K562 (cell line): ENCODE measurements at regions not wholly inside any gene's neighbourhood (a gene's known extent, or its start where the extent isn't known, plus 50 kb on each side); places are given as distances from the start of the nearest gene placed in this dataset.

Source experiments
- ATAC-seq: fragments of 200-7000 bp; cut with Tn5 transposase; 3 replicates; pipeline ENCODE4 v1.9.1; 2020; ENCODE audit warnings: moderate library complexity
- BruUV-seq: library from RNA; stranded (reverse); fragments of 400-500 nt; replicated peaks from 2 replicates; lab custom pipeline; 2021; lab: Mats Ljungman, UMichigan
- CTCF ChIA-PET: fragments of 300-600 bp; formaldehyde crosslinking; extraction: SDS; loops from one replicate; lab custom pipeline; 2021; ENCODE audit warnings: low intra/inter-chr PET ratio; lab: Yijun Ruan, JAX
- POLR2A ChIA-PET: fragments of 300-600, 350-650 bp; sonication (Branson Sonifier 250); formaldehyde crosslinking; extraction: SDS; loops from one replicate; lab custom pipeline; 2021; ENCODE audit warnings: antibody characterized with exemption, inconsistent platforms; lab: Yijun Ruan, JAX
- DNase-seq, 4 experiments: peaks; one replicate each; pipeline versions ENCODE4 v3.0.0 to v3.0.0-alpha.2; 2011 to 2018; ENCODE audit warnings: low spot score in 3 of 4, mixed read lengths in 3 of 4; ENCODE audit errors: extremely low read depth in 1 of 4
- FAIRE-seq: peaks from 2 replicates; lab custom pipeline; 2011; peaks lifted over from hg19 to GRCh38; lab: Jason Lieb, UNC
- H2AFZ ChIP-seq: 2 replicates; pipeline ENCODE4 v1.6.0; 2011; ENCODE audit warnings: low read depth, low read length, control low read depth, inconsistent platforms
- H3K27ac ChIP-seq: fragments of 200-600 bp; 3 replicates; pipeline ENCODE4 v1.8.0; 2011; ENCODE audit warnings: low read depth, mild to moderate bottlenecking, control low read depth, inconsistent platforms, low read length, moderate library complexity, mixed read lengths; ENCODE audit errors: extremely low read depth
- H3K27me3 ChIP-seq, 2 experiments: fragments of 300-600 bp in 1 of 2; 2 replicates in 1 of 2; 3 replicates in 1 of 2; pipeline versions ENCODE4 v1.6.0 to v1.8.0; 2011; ENCODE audit warnings: inconsistent platforms in 2 of 2, low read length in 2 of 2, mild to moderate bottlenecking in 1 of 2, mixed read lengths in 1 of 2, moderate library complexity in 1 of 2; ENCODE audit not compliant: control insufficient read depth in 2 of 2, insufficient read depth in 2 of 2
- H3K36me3 ChIP-seq: fragments of 300-600 bp; 3 replicates; pipeline ENCODE4 v1.8.0; 2011; ENCODE audit warnings: mild to moderate bottlenecking, low read length, inconsistent platforms; ENCODE audit not compliant: control insufficient read depth, insufficient read depth
- H3K4me1 ChIP-seq, 2 experiments: fragments of 200-600 bp in 1 of 2; replicated peaks in 1 of 2; 2 replicates in 1 of 2; 3 replicates in 1 of 2; pipeline versions ENCODE4 v1.5.1 to v1.8.0; 2011; ENCODE audit warnings: inconsistent platforms in 2 of 2, low read length in 2 of 2, mild to moderate bottlenecking in 1 of 2, mixed read lengths in 1 of 2, moderate library complexity in 1 of 2; ENCODE audit not compliant: control insufficient read depth in 2 of 2, insufficient read depth in 2 of 2
- H3K4me2 ChIP-seq: 2 replicates; pipeline ENCODE4 v1.6.1; 2011; ENCODE audit warnings: low read length, control low read depth, inconsistent platforms, mixed read lengths; ENCODE audit not compliant: insufficient read depth
- H3K4me3 ChIP-seq: fragments of 200-600 bp; sonication (generic), shearing (Covaris generic); 2 replicates; pipeline ENCODE4 v1.5.1; 2016; ENCODE audit warnings: control low read depth, inconsistent platforms
- H3K79me2 ChIP-seq: fragments of 200-600 bp; 3 replicates; pipeline ENCODE4 v1.8.0; 2011; ENCODE audit warnings: low read length, inconsistent platforms; ENCODE audit not compliant: control insufficient read depth, insufficient read depth
- H3K9ac ChIP-seq, 2 experiments: 2 replicates each; pipeline versions ENCODE4 v1.6.0 to v1.6.1; 2011; ENCODE audit warnings: low read depth in 2 of 2, low read length in 2 of 2, control low read depth in 1 of 2, inconsistent platforms in 1 of 2, mild to moderate bottlenecking in 1 of 2, mixed read lengths in 1 of 2; ENCODE audit not compliant: insufficient read depth in 1 of 2
- H3K9me1 ChIP-seq: one replicate; pipeline ENCODE4 v1.6.0; 2011; ENCODE audit warnings: inconsistent platforms, mild to moderate bottlenecking, low read length, moderate library complexity; ENCODE audit not compliant: control insufficient read depth, insufficient read depth
- H3K9me3 ChIP-seq: replicated peaks from 2 replicates; pipeline ENCODE4 v1.5.1; 2011; ENCODE audit warnings: low read depth, low read length, inconsistent platforms; ENCODE audit not compliant: control insufficient read depth, insufficient read depth
- H4K20me1 ChIP-seq: replicated peaks from 2 replicates; pipeline ENCODE4 v1.6.1; 2011; ENCODE audit warnings: low read length, inconsistent platforms, mixed read lengths; ENCODE audit not compliant: control insufficient read depth, insufficient read depth
- EHMT2 ChIP-seq: fragments of 450-650 bp; IDR thresholded peaks from 2 replicates; pipeline ENCODE4 v1.6.1; 2018; ENCODE audit warnings: antibody characterized with exemption
- MTA3 ChIP-seq: fragments of 450-650 bp; formaldehyde crosslinking; IDR thresholded peaks from 2 replicates; pipeline ENCODE4 v1.6.1; 2017; ENCODE audit warnings: mild to moderate bottlenecking, borderline replicate concordance
- SMARCA4 ChIP-seq: fragments of 450-650 bp; IDR thresholded peaks from 2 replicates; pipeline ENCODE4 v1.6.1; 2016
- WGBS: fragments of 100-300 bp; shearing (Covaris generic); methylation state at CpG from one replicate; pipeline ENCODE4 v1.1.6; 2016; ENCODE audit warnings: low coverage, mixed read lengths; ENCODE audit not compliant: insufficient coverage; ENCODE audit errors: missing lambda C conversion rate; 5-methylcytosine and 5-hydroxymethylcytosine counted together
- in situ Hi-C: fragments of 300-500 bp; cut with MboI; formaldehyde crosslinking; loops from 4 replicates; pipeline ENCODE4 v1.15.0; 2018; ENCODE audit warnings: inconsistent platforms, mixed read lengths
- intact Hi-C: fragments of 100-400 bp; cut with micrococcal nuclease; formaldehyde crosslinking; loops from 2 replicates; pipeline ENCODE4 v1.14.2; 2022
- TF ChIP-seq, protein P1 (sequence below): fragments of 200-800 bp; sonication (Bioruptor generic); IDR thresholded peaks from 2 replicates; pipeline ENCODE4 v1.6.1; 2016; ENCODE audit warnings: missing genetic modification characterization, missing compliant biosample characterization
- TF ChIP-seq, protein P2 (sequence below): fragments of 450-650 bp; IDR thresholded peaks from 2 replicates; pipeline ENCODE4 v1.6.1; 2016; ENCODE audit warnings: mild to moderate bottlenecking

DNA sequence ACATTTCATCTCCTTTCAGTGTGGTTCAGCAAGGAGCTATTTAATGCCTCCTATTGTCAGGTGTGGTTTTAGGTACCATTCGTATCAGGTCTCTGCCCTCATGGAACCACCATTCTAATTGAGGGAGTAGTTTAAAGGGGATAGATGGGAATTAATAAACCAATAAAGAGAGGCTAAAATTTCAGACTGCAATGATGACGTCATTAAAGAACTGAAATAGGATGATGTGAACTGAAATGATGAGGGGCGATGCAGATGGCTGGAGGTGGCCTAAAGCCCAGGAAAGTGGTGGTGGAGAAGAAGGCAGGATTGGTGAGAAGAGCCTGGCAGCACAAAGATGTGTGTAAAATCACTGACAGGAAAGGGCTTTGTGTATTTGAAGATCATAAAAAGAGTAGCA lies 148.9 kb upstream of the RBFOX1 start:
- 2% methylated on average over 3 of the region's 3 CpGs for WGBS
- H3K4me1 ChIP-seq: no peaks in the 10 kb centered on the region
- no peaks in the 10 kb centered on the region for H3K27me3 ChIP-seq
- DNase-seq (no peak), FAIRE-seq (no peak), ATAC-seq (no peak)
- H3K36me3 ChIP-seq: no peaks in the 10 kb centered on the region
- no peak overlapping the region for H3K4me2 ChIP-seq
- in situ Hi-C loops (no loop called here), intact Hi-C loops (no loop called here)
- BruUV-seq: no TSS peak
- H3K4me3 ChIP-seq: no peak overlapping the region
- no peak overlapping the region for H3K27ac ChIP-seq
- H4K20me1 ChIP-seq: 0 out of 2 replicates have a peak, but pooled peaks cover 3% of the 10 kb centered on the region
- H3K9me1 ChIP-seq: no peaks in the 10 kb centered on the region
- no peaks in the 10 kb centered on the region for H3K79me2 ChIP-seq
- ChIA-PET POLR2A (interaction anchor here (1.3 kb wide), 1 partner anchor 15 kb away, joined by 3 read pairs; no protein-coding TSS in a partner anchor), CTCF (no interaction called here)
- H3K9me3 ChIP-seq: no peaks in the 10 kb centered on the region
- no peak overlapping the region for H2AFZ ChIP-seq
- H3K9ac ChIP-seq: no peak overlapping the region
- no peak for TF ChIP-seq SMARCA4
- TF ChIP-seq, protein P1, sequence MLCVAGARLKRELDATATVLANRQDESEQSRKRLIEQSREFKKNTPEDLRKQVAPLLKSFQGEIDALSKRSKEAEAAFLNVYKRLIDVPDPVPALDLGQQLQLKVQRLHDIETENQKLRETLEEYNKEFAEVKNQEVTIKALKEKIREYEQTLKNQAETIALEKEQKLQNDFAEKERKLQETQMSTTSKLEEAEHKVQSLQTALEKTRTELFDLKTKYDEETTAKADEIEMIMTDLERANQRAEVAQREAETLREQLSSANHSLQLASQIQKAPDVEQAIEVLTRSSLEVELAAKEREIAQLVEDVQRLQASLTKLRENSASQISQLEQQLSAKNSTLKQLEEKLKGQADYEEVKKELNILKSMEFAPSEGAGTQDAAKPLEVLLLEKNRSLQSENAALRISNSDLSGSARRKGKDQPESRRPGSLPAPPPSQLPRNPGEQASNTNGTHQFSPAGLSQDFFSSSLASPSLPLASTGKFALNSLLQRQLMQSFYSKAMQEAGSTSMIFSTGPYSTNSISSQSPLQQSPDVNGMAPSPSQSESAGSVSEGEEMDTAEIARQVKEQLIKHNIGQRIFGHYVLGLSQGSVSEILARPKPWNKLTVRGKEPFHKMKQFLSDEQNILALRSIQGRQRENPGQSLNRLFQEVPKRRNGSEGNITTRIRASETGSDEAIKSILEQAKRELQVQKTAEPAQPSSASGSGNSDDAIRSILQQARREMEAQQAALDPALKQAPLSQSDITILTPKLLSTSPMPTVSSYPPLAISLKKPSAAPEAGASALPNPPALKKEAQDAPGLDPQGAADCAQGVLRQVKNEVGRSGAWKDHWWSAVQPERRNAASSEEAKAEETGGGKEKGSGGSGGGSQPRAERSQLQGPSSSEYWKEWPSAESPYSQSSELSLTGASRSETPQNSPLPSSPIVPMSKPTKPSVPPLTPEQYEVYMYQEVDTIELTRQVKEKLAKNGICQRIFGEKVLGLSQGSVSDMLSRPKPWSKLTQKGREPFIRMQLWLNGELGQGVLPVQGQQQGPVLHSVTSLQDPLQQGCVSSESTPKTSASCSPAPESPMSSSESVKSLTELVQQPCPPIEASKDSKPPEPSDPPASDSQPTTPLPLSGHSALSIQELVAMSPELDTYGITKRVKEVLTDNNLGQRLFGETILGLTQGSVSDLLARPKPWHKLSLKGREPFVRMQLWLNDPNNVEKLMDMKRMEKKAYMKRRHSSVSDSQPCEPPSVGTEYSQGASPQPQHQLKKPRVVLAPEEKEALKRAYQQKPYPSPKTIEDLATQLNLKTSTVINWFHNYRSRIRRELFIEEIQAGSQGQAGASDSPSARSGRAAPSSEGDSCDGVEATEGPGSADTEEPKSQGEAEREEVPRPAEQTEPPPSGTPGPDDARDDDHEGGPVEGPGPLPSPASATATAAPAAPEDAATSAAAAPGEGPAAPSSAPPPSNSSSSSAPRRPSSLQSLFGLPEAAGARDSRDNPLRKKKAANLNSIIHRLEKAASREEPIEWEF (CRISPR knock-in tag): no peak
- no peak for TF ChIP-seq MTA3
- TF ChIP-seq, protein P2, sequence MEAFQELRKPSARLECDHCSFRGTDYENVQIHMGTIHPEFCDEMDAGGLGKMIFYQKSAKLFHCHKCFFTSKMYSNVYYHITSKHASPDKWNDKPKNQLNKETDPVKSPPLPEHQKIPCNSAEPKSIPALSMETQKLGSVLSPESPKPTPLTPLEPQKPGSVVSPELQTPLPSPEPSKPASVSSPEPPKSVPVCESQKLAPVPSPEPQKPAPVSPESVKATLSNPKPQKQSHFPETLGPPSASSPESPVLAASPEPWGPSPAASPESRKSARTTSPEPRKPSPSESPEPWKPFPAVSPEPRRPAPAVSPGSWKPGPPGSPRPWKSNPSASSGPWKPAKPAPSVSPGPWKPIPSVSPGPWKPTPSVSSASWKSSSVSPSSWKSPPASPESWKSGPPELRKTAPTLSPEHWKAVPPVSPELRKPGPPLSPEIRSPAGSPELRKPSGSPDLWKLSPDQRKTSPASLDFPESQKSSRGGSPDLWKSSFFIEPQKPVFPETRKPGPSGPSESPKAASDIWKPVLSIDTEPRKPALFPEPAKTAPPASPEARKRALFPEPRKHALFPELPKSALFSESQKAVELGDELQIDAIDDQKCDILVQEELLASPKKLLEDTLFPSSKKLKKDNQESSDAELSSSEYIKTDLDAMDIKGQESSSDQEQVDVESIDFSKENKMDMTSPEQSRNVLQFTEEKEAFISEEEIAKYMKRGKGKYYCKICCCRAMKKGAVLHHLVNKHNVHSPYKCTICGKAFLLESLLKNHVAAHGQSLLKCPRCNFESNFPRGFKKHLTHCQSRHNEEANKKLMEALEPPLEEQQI: no peak
- no peak for TF ChIP-seq EHMT2
